ENCODE measurements at regions not wholly inside any gene's neighbourhood (a gene's known extent, or its start where the extent isn't known, plus 50 kb on each side); places are given as distances from the start of the nearest gene placed in this dataset.

GRCh38 chr17:13374203-13375143, 227.3 kb downstream of the HS3ST3A1 start:
- DNase-seq (ENCODE audit: low read depth, low spot score), result no peak
- no peak for TF ChIP-seq CTCF (conservative IDR thresholded peaks at IDR 0.05)
- Mint-ChIP-seq H3K9me3 (peaks cover 2% of the 10 kb centered on the region), H3K4me3 (no peak overlapping the region), H3K4me1 (peaks cover 17% of the 10 kb centered on the region), H3K36me3 (ENCODE audit: low read depth) (no peaks in the 10 kb centered on the region), H3K27me3 (ENCODE audit: low read depth) (no peaks in the 10 kb centered on the region), H3K27ac (ENCODE audit: unreplicated experiment) (no peak overlapping the region)

DNA sequence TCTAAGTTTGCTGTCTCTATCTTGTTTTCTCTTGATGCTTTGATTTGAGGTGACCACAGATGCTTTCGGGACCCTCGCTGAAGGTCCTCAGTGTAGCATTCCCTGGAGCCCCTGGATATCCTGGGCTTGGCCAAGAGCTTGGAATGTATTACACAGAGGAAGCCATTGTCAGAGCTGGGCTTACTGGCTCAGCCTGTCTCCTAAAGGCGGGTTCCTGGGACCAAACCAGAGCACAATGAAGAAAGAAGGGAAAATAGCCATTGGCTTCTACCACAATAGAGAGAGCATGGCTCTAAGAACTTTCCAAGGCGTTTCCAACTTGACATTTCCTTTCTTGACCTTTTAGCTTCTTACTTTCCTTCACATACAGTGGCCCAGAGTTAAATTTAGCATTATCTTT, 229.3 kb downstream of the HS3ST3A1 start:
- Mint-ChIP-seq H3K4me3 (no peak overlapping the region), H3K27ac (ENCODE audit: unreplicated experiment) (peak overlapping the region; percentile 2), H3K9me3 (peaks cover 2% of the 10 kb centered on the region), H3K4me1 (peaks cover 9% of the 10 kb centered on the region), H3K36me3 (ENCODE audit: low read depth) (no peaks in the 10 kb centered on the region), H3K27me3 (ENCODE audit: low read depth) (no peaks in the 10 kb centered on the region)
- DNase-seq (ENCODE audit: low read depth, low spot score), result no peak
- TF ChIP-seq CTCF (conservative IDR thresholded peaks at IDR 0.05), result no peak

- Mint-ChIP-seq H3K36me3 (ENCODE audit: low read depth) (no peaks in the 10 kb centered on the region), H3K4me1 (peaks cover 8% of the 10 kb centered on the region), H3K27me3 (ENCODE audit: low read depth) (no peaks in the 10 kb centered on the region), H3K9me3 (no peaks in the 10 kb centered on the region), H3K4me3 (no peak overlapping the region), H3K27ac (ENCODE audit: unreplicated experiment) (no peak overlapping the region)
- TF ChIP-seq CTCF (conservative IDR thresholded peaks at IDR 0.05), result no peak
- DNase-seq (ENCODE audit: low read depth, low spot score), result no peak
Measured at GRCh38 chr17:13367154-13367553, 234.6 kb downstream of the HS3ST3A1 start.

DNA sequence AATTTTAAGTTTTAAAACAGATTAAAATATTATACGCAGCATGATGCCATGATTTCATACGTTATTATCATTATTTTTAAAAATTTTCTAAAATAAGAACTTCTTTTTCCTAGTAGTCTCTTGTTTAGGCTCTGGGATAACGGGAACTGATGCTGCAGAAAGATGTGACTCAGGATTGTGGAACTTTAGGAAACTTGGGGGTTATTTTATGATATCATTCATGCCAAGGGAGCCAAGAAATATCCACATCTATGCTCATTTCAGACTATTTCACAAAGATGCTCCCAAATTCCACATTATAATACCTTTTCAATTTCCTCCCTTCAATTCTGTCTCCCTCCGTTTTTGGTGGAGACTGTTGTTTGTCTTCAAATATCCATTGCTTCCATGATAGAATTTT, 236.4 kb downstream of the HS3ST3A1 start:
- H3K9me3 Mint-ChIP-seq, result peaks cover 2% of the 10 kb centered on the region

GRCh38 chr17:13363771-13364170, 238.0 kb downstream of the HS3ST3A1 start:
- Mint-ChIP-seq H3K9me3 (peaks cover 2% of the 10 kb centered on the region), H3K36me3 (ENCODE audit: low read depth) (no peaks in the 10 kb centered on the region), H3K27ac (ENCODE audit: unreplicated experiment) (no peak overlapping the region), H3K4me3 (no peak overlapping the region), H3K27me3 (ENCODE audit: low read depth) (no peaks in the 10 kb centered on the region), H3K4me1 (peaks cover 8% of the 10 kb centered on the region)
- TF ChIP-seq CTCF (conservative IDR thresholded peaks at IDR 0.05), result no peak
- DNase-seq (ENCODE audit: low read depth, low spot score), result no peak

More for the DNA sequence above, 236.4 kb downstream of the HS3ST3A1 start:
- Mint-ChIP-seq H3K36me3 (ENCODE audit: low read depth) (no peaks in the 10 kb centered on the region), H3K4me1 (peaks cover 8% of the 10 kb centered on the region), H3K4me3 (no peak overlapping the region), H3K27ac (ENCODE audit: unreplicated experiment) (no peak overlapping the region), H3K27me3 (ENCODE audit: low read depth) (no peaks in the 10 kb centered on the region)
- DNase-seq (ENCODE audit: low read depth, low spot score), result no peak
- no peak for TF ChIP-seq CTCF (conservative IDR thresholded peaks at IDR 0.05)
